Testis (tissue), 2 donors: ENCODE measurements at regions not wholly inside any gene's neighbourhood (a gene's known extent, or its start where the extent isn't known, plus 50 kb on each side); places are given as distances from the start of the nearest gene placed in this dataset.

Experiments
- DNase-seq: peaks from one replicate; pipeline ENCODE4 v3.0.0-alpha.2; 2019
- H3K27ac ChIP-seq, 2 donors: fragments of 200-600 bp; sonication (generic); one replicate each; pipeline ENCODE4 v1.5.1; 2019
- H3K27me3 ChIP-seq: fragments of 200-600 bp; sonication (generic); one replicate; pipeline ENCODE4 v1.5.1; 2019
- H3K36me3 ChIP-seq: fragments of 200-600 bp; sonication (generic); one replicate; pipeline ENCODE4 v1.5.1; 2017; ENCODE audit warnings: low read depth; ENCODE audit errors: missing control alignments
- H3K4me1 ChIP-seq: fragments of 200-600 bp; sonication (generic); one replicate; pipeline ENCODE4 v1.5.1; 2019
- H3K4me3 ChIP-seq, 2 donors: fragments of 200-600 bp; sonication (generic); one replicate each; pipeline ENCODE4 v1.5.1; 2017 to 2019
- H3K9me3 ChIP-seq: fragments of 200-600 bp; sonication (generic); one replicate; pipeline ENCODE4 v1.5.1; 2017
- POLR2A ChIP-seq: fragments of 450-650 bp; IDR thresholded peaks from one replicate; pipeline ENCODE4 v1.6.1; 2017; ENCODE audit warnings: antibody characterized with exemption, mild to moderate bottlenecking, moderate library complexity
- WGBS, 2 donors: methylation state at CpG; one replicate each; pipeline ENCODE4 v1.1.5; 2018; 5-methylcytosine and 5-hydroxymethylcytosine counted together
- intact Hi-C: fragments of 100-400 bp; cut with DNase I; formaldehyde crosslinking; loops from one replicate; pipeline ENCODE4 v1.15.1; 2023; ENCODE audit warnings: low total_unique reads
- TF ChIP-seq, protein P1 (sequence below), 3 experiments: fragments of 450-650 bp in 2 of 3; fragments of 200-600 bp in 1 of 3; sonication (generic) in 1 of 3; IDR thresholded peaks; one replicate each; pipeline ENCODE4 v1.5.1; 2016 to 2019; ENCODE audit warnings: antibody characterized with exemption in 3 of 3, mild to moderate bottlenecking in 2 of 3, moderate library complexity in 1 of 3

DNA sequence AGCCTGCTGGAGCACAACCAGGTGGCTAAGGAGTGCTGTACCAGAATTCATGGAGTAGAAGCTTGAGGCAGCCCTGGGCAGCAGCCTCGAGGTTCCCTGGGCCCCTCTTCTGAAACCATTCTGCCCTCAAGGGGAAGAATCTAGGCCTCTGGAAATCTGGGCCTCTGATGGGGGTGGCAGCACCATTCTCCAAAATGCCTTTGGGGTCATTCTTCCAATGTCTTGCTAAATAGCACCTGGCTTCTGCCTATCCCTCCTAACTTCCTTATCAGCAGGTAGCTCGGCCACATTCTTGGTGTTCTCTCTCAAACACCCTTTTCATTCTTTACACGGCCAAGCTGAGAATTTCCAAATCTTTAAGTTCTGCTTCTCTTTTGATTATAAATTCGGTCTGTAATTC is 473.6 kb downstream of the BCOR start:
- WGBS, 2 donors, result 89 to 100% methylated on average over 3 of the region's 4 CpGs
- TF ChIP-seq, protein P1, sequence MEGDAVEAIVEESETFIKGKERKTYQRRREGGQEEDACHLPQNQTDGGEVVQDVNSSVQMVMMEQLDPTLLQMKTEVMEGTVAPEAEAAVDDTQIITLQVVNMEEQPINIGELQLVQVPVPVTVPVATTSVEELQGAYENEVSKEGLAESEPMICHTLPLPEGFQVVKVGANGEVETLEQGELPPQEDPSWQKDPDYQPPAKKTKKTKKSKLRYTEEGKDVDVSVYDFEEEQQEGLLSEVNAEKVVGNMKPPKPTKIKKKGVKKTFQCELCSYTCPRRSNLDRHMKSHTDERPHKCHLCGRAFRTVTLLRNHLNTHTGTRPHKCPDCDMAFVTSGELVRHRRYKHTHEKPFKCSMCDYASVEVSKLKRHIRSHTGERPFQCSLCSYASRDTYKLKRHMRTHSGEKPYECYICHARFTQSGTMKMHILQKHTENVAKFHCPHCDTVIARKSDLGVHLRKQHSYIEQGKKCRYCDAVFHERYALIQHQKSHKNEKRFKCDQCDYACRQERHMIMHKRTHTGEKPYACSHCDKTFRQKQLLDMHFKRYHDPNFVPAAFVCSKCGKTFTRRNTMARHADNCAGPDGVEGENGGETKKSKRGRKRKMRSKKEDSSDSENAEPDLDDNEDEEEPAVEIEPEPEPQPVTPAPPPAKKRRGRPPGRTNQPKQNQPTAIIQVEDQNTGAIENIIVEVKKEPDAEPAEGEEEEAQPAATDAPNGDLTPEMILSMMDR (IDR thresholded peaks at IDR 0.05), result no peak
- no peak for TF ChIP-seq POLR2A
- Histone ChIP-seq H3K9me3 (no peaks in the 10 kb centered on the region), H3K27me3 (no peaks in the 10 kb centered on the region), H3K4me3 (no peak overlapping the region), H3K27ac (no peak overlapping the region), H3K4me1 (no peaks in the 10 kb centered on the region), H3K36me3 (no peaks in the 10 kb centered on the region)
- no peak for DNase-seq
- intact Hi-C loops, result no loop called here

DNA sequence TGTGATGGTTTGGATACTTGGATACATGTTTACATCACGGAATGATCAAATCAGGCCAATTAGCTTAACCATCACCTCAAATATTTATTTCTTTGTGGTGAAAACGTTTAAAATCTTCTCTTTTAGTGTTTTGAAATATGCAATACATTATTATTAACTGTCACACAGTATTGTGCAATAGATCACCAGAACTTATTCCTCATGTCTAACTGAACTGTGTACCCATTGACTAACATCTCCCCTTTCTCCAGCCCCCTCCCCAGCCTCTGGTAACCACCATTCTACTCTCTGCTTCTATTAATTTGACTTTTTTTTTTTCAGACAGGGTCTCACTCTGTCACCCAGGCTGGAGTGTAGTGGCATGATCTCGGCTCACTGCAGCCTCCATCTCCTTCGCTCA is 471.9 kb downstream of the BCOR start:
- H3K4me3 ChIP-seq, result no peak overlapping the region
- WGBS, 2 donors, result 94 to 96% methylated on average over 4 of the region's 4 CpGs
- no peaks in the 10 kb centered on the region for H3K4me1 ChIP-seq
- no peaks in the 10 kb centered on the region for H3K27me3 ChIP-seq
- no peaks in the 10 kb centered on the region for H3K9me3 ChIP-seq
- no peak overlapping the region for H3K27ac ChIP-seq
- DNase-seq, result no peak
- TF ChIP-seq, protein P1 (IDR thresholded peaks at IDR 0.05), result no peak
- H3K36me3 ChIP-seq, result no peaks in the 10 kb centered on the region
- intact Hi-C loops, result no loop called here

DNA sequence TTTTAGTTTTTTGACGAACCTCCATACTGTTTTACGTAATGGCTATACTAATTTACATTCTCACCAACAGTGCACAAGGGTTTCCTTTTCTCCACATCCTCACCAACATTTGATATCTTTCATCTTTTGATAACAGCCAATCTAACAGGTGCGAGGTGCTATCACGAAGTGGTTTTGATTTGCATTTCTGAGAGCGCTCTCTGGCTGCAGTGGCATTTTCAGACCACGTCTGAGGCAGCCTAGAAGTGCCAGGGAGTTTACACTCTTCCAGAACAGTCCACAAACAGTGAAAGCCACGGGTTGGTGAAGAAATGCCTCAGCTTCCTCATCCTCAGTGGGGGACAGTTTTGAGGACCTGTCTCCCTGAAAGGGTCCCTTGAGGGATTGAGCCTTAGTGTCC is 471.0 kb downstream of the BCOR start:
- H3K36me3 ChIP-seq, result no peaks in the 10 kb centered on the region
- TF ChIP-seq, protein P1 (IDR thresholded peaks at IDR 0.05), result no peak
- no peak for TF ChIP-seq POLR2A
- H3K9me3 ChIP-seq, result no peaks in the 10 kb centered on the region
- no peaks in the 10 kb centered on the region for H3K27me3 ChIP-seq
- no peak overlapping the region for H3K27ac ChIP-seq
- DNase-seq, result no peak
- no peaks in the 10 kb centered on the region for H3K4me1 ChIP-seq
- WGBS, 2 donors, result 88 to 93% methylated on average over 5 to 7 of the region's 7 CpGs
- H3K4me3 ChIP-seq, result no peak overlapping the region
- intact Hi-C loops, result no loop called here

DNA sequence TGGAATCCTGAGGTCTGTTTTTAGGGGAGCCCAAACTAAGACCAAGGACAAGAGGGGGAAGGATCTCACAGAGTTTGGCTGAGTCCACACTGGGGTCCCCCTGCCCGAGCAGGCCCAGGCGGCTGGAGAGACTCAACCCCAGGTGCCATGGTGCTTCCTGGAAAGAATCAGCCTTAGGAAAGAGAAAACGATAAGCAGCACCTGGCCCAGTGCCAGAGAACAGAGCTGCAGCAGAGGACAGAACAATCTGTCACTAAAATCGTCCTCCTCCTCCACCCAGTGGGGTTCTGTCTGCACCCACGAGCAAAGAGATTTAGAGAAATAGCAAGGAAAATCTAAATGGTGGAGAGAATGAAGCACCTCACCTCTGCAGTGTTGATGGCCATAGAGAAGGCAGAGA is 470.5 kb downstream of the BCOR start:
- 37 to 67% methylated on average over 5 of the region's 5 CpGs for WGBS, 2 donors
- TF ChIP-seq, protein P1 (IDR thresholded peaks at IDR 0.05), result no peak
- TF ChIP-seq POLR2A, result no peak
- Histone ChIP-seq H3K27ac (no peak overlapping the region), H3K27me3 (no peaks in the 10 kb centered on the region), H3K4me3 (no peak overlapping the region), H3K36me3 (no peaks in the 10 kb centered on the region), H3K9me3 (no peaks in the 10 kb centered on the region), H3K4me1 (no peaks in the 10 kb centered on the region)
- no peak for DNase-seq
- intact Hi-C loops, result no loop called here

DNA sequence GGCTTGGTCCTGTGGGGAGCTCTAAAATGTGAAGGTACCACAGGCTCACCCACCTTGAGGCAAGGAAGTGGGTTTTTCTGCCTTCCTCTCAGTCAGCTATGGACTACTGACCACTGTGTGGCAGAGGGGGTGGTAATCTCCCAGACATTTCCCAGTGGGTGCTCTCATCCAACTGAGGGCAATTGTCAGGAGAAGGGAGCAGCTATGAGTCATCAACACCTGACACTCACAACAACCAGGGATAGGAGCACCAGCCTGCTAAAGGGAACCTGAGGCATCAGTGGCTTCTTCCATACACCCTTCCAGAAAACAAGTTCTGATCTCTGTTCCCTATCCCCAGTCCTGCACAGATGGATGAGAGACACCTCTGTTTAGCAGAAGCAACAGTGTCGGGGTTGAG is 468.8 kb downstream of the BCOR start:
- WGBS, 2 donors, result 90% methylated on average over 1 of the region's 1 CpG; no CpG with 5 or more reads in 1 of the 2 donors
- H3K27ac ChIP-seq, result no peak overlapping the region
- no peaks in the 10 kb centered on the region for H3K9me3 ChIP-seq
- intact Hi-C loops, result no loop called here
- DNase-seq, result no peak
- H3K27me3 ChIP-seq, result no peaks in the 10 kb centered on the region
- TF ChIP-seq POLR2A, result no peak
- TF ChIP-seq, protein P1 (IDR thresholded peaks at IDR 0.05), result no peak
- H3K4me1 ChIP-seq, result no peaks in the 10 kb centered on the region
- H3K4me3 ChIP-seq, result no peak overlapping the region
- H3K36me3 ChIP-seq, result no peaks in the 10 kb centered on the region
